Transverse colon (tissue), 4 donors: ENCODE measurements at regions not wholly inside any gene's neighbourhood (a gene's known extent, or its start where the extent isn't known, plus 50 kb on each side); places are given as distances from the start of the nearest gene placed in this dataset.

Source experiments
- CTCF ChIP-seq, 5 experiments: fragments of 200-600 bp in 3 of 5; fragments of 450-650 bp in 2 of 5; sonication (generic) in 3 of 5; IDR thresholded peaks; 1 replicate in 2 of 5; 2 replicates in 3 of 5; pipeline ENCODE4 v1.5.1; 2016 to 2017; ENCODE audit warnings: antibody characterized with exemption in 5 of 5, inconsistent platforms in 3 of 5, mild to moderate bottlenecking in 2 of 5, moderate library complexity in 1 of 5
- POLR2A ChIP-seq: fragments of 450-650 bp; IDR thresholded peaks from one replicate; pipeline ENCODE4 v1.6.1; 2016; ENCODE audit warnings: antibody characterized with exemption, mild to moderate bottlenecking, moderate library complexity
- POLR2AphosphoS5 ChIP-seq, 3 donors: sonication (generic); formaldehyde crosslinking; IDR thresholded peaks; one replicate each; pipeline ENCODE4 v1.6.1; 2016; ENCODE audit warnings: antibody characterized with exemption in 3 of 3

GRCh38 chr4:43556262-43556661 lies 663.7 kb downstream of the GRXCR1 start:
- TF ChIP-seq CTCF (IDR thresholded peaks at IDR 0.05) (no peak), POLR2A (no peak), POLR2AphosphoS5 (IDR thresholded peaks at IDR 0.05) (no peak)
